ENCODE measurements at regions not wholly inside any gene's neighbourhood (a gene's known extent, or its start where the extent isn't known, plus 50 kb on each side); places are given as distances from the start of the nearest gene placed in this dataset.

DNA sequence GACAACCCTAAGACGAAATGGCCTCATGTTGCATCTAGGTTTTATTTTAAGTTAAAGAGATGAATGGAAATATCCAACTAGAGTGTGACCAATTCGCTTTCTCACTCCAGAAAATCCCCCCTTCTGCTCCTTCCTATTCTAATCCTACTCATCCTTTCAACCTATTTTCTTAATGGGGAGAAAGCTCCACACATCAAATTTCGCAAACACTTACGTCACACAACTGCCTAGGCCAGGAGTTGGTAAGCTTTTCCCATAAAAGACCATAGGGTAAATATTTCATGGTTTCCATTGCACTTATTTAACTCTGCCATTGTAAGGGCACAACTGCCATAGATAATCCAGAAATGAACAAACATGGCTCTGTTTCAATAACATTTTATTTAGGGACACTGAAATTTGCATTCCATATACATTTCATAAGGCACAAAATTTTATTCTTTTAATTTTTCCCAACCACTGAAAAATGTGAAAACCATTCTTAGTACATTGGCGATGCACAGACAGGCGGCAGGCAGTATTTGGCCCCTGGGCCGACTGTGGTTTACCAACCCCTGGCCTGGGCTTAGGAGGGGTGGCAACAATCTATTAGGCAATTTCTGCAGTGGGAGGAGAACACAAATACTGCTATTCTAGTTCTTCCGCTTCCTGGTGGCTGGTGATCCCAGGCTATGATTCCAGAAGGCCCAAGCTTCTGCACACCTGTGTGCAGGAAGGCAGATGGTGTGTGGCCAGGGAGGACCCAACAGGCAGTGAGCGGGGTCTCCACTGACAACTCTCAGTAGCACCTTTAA lies 67.2 kb upstream of the FOXN3 start:
- peak; percentile 17 for DNase-seq (ENCODE audit: low read depth)
- no peak overlapping the region for H3K4me3 ChIP-seq (ENCODE audit: low read length)
- TF ChIP-seq, protein P1, sequence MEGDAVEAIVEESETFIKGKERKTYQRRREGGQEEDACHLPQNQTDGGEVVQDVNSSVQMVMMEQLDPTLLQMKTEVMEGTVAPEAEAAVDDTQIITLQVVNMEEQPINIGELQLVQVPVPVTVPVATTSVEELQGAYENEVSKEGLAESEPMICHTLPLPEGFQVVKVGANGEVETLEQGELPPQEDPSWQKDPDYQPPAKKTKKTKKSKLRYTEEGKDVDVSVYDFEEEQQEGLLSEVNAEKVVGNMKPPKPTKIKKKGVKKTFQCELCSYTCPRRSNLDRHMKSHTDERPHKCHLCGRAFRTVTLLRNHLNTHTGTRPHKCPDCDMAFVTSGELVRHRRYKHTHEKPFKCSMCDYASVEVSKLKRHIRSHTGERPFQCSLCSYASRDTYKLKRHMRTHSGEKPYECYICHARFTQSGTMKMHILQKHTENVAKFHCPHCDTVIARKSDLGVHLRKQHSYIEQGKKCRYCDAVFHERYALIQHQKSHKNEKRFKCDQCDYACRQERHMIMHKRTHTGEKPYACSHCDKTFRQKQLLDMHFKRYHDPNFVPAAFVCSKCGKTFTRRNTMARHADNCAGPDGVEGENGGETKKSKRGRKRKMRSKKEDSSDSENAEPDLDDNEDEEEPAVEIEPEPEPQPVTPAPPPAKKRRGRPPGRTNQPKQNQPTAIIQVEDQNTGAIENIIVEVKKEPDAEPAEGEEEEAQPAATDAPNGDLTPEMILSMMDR (IDR thresholded peaks at IDR 0.05; ENCODE audit: insufficient read depth, low read depth, low read length, missing control alignments): no peak

DNA sequence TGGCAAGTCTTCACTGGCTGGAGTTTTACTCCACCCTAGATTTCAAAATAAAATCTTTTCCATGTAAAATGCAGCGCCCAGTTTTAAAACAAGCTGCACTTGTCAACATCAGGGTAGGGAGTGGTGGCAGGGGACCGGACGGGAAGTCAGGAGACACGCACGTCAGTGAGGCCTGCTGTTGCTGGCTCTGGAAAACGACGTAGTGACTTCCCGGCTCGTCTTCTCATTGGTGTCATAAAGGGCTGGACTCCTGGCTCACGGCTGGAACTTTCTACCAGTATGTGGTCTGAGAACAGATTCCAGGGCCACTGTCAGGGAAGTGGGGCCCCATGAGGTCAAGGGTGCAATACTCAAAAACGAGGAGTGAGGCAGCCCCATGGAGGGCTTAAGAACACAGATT lies 64.2 kb upstream of the FOXN3 start:
- DNase-seq (ENCODE audit: low read depth): no peak
- H3K4me3 ChIP-seq (ENCODE audit: low read length): no peak overlapping the region
- TF ChIP-seq, protein P1 (IDR thresholded peaks at IDR 0.05; ENCODE audit: insufficient read depth, low read depth, low read length, missing control alignments): no peak

DNA sequence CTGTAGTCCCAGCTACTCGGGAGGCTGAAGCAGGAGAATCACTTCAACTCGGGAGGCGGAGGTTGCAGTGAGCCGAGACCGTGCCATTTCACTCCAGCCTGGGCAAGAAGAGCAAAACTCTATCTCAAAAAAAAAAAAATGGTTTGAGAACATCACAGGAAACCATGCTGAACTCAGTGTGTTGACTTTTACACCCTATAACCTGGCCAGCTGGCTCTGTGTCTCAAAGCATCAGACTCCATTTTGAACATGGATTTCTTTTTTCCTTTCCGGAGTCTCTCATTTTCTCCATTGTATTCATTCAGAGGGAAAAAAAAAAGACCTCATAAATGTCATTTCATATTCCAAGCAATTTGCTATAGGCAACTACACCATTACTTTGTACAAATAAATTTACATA lies 63.2 kb upstream of the FOXN3 start:
- DNase-seq (ENCODE audit: low read depth): no peak
- TF ChIP-seq, protein P1 (IDR thresholded peaks at IDR 0.05; ENCODE audit: insufficient read depth, low read depth, low read length, missing control alignments): no peak
- H3K4me3 ChIP-seq (ENCODE audit: low read length): no peak overlapping the region

DNA sequence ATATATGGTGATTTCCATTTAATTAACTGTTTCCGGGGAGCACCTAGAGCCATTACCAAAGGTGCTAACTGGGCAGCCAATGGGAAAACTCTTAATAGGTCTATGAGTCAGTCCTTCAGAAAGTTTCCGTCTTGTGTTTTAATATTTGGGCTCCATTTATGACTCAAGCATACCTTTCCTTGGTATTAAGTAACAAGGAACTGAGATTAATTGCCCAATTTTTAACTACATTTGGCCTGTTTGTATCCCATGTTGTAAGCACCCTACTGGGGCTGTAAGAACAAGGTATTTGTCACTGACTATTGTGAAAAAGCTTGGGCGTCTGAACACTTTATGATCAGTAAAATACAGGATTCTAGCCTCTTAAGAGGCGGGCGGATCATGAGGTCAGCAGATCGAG lies 62.8 kb upstream of the FOXN3 start:
- TF ChIP-seq, protein P1 (IDR thresholded peaks at IDR 0.05; ENCODE audit: insufficient read depth, low read depth, low read length, missing control alignments): no peak
- peak; percentile 94 for DNase-seq (ENCODE audit: low read depth)
- no peak overlapping the region for H3K4me3 ChIP-seq (ENCODE audit: low read length)

DNA sequence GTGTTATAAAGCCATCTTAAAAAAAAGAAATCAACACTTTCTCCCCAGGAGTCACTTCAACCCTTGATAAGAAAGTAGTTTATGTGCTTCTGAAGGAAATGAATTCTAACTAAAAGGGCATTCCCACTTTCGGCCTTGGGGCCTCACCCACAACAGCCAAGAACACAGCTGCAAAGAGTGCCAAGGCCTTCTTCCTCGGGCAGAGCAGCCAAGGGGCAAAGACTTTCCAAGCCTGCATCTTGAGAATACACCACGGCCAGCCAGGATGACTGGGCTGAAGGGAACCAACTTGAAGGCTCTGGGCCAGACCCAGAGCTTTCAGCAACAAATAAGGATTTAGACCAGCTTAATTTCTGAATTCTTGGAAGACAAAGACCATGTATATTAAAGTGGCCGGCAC lies 60.4 kb upstream of the FOXN3 start:
- no peak for DNase-seq (ENCODE audit: low read depth)
- no peak overlapping the region for H3K4me3 ChIP-seq (ENCODE audit: low read length)
- TF ChIP-seq, protein P1 (IDR thresholded peaks at IDR 0.05; ENCODE audit: insufficient read depth, low read depth, low read length, missing control alignments): no peak

DNA sequence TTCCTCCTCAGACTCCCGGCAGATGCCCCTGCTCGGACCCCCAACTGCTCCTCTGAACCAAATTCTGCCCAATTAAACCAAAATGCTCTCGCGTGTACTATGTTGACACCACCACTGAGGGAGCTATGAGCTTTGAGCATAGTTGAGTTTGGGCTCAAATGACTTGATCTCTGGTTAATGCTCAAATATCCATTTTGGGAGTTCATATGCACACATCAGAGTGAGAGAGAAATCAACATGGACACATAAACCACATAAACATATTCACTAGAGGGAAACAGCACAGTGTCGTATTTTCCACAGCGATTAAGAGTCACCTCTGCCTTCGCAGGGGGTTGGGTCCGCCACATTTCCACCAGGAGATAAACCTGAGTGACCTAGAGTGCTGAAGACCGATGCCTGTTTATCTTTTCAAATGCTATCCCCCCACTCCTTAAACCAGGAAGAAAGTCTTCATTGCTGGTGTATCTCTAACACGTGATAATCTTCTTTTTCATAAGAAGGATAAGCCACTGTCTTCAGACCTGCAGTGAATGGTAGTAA lies 59.4 kb upstream of the FOXN3 start:
- no peak for DNase-seq (ENCODE audit: low read depth)
- TF ChIP-seq, protein P1 (IDR thresholded peaks at IDR 0.05; ENCODE audit: insufficient read depth, low read depth, low read length, missing control alignments): no peak

DNA sequence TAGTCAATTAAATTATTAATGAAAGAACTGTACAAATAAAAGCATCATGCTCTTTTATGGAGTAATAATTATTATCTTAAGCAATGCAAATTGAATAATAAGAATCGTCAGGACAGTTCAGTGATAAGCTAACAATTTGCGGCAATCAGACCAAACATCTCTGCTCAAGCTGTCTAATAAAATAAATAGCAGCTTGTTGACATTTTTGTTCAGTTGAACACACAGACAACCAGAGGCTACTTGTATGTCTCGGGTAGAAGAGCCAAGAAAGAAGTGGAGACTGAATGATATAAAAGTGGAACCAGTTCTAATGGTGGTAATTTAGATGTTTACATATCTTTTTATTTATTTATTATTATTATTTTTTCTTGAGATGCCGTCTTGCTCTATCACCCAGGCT lies 57.4 kb upstream of the FOXN3 start:
- no peak for DNase-seq (ENCODE audit: low read depth)
- TF ChIP-seq, protein P1 (IDR thresholded peaks at IDR 0.05; ENCODE audit: insufficient read depth, low read depth, low read length, missing control alignments): no peak
- H3K4me3 ChIP-seq (ENCODE audit: low read length): no peak overlapping the region

More for the DNA sequence above, 59.4 kb upstream of the FOXN3 start:
- H3K4me3 ChIP-seq (ENCODE audit: low read length): no peak overlapping the region
